Activated T-cell treated with anti-CD3 and anti-CD28 coated beads, Interleukin-2, amount 50 U/mL, for 48 hours (primary cell): ENCODE measurements at regions not wholly inside any gene's neighbourhood (a gene's known extent, or its start where the extent isn't known, plus 50 kb on each side); places are given as distances from the start of the nearest gene placed in this dataset.
A peak's percentile ranks its signal among the peaks of the same experiment; 100 is the strongest.

Experiments used
- DNase-seq, 2 experiments: peaks; one replicate each; pipeline ENCODE4 v3.0.0-alpha.2; 2020

- DNase-seq = no peak
Measured at GRCh38 chr13:50071379-50071778, 56.1 kb downstream of the KCNRG start.

- DNase-seq = no peak
Measured at GRCh38 chr13:50072676-50073075, 57.4 kb downstream of the KCNRG start.

DNA sequence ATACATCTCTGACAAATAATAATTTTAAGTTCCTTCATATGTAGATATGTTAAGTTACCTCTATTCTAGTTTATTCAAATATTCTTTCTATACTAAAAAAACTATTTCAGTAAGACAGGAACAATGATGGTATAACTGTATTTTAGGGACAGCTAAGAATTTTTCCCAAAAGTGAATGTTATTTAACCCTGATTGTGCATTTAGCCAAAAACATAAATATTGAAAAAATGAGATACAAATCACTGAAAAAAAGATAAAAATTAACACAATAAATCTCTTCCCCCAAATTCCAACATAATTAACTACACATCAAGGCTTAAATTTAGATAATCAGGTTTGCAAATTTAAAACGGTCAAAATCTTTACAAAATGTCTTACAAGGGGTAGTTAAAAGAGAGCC, 58.1 kb downstream of the KCNRG start:
- DNase-seq = no peak

GRCh38 chr13:50074843-50075242, 59.6 kb downstream of the KCNRG start:
- DNase-seq = no peak

- DNase-seq = no peak
Measured at GRCh38 chr13:50075619-50076097, 60.4 kb downstream of the KCNRG start.

DNA sequence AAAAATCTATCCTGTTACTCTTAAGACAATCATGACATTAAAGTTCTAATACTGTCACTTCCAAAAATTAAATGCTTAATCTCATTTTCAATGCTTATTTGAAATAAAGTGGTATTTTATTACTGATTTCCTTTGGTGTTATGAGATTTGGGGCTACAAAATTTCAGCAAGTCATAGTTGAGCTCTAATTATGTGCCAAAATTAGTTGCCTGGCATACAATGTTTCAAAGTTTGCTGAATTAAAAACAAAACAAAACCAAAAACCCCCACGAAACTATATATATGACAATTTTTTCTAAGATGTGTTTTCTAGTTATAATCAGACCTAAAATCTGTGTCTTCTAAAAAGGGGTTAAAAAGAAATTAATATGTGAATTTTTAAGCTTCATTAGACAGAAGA, 62.2 kb downstream of the KCNRG start:
- DNase-seq = no peak

DNA sequence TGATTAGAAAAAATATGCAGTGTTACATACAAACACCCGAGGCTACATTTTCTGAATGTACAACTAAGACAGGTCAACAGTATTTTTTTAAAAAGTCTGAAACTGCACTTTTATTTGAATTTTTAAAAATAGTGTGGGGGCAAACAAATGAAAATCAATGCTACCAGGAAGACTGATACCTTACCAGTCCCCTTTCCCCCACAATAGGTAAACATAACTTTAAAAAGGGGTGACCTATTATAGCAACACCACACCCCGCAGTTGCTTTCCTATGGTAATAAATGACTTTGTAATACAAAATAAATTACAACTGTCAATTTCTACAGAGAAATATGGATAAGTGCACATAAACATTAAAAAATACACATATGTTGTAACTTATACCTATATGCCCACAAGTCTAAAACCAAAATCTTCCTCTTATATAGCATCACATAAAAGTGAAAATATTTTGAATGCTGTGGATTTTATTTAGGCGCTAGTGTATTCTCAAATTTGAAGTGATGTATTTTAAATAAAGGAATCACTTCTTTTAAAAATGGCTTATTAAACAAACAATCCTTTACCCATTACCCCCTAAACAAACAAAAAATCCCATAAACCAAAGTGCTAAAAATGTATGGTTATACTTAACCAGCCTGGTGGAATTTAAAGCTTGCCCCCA, 63.1 kb downstream of the KCNRG start:
- no peak for DNase-seq

DNA sequence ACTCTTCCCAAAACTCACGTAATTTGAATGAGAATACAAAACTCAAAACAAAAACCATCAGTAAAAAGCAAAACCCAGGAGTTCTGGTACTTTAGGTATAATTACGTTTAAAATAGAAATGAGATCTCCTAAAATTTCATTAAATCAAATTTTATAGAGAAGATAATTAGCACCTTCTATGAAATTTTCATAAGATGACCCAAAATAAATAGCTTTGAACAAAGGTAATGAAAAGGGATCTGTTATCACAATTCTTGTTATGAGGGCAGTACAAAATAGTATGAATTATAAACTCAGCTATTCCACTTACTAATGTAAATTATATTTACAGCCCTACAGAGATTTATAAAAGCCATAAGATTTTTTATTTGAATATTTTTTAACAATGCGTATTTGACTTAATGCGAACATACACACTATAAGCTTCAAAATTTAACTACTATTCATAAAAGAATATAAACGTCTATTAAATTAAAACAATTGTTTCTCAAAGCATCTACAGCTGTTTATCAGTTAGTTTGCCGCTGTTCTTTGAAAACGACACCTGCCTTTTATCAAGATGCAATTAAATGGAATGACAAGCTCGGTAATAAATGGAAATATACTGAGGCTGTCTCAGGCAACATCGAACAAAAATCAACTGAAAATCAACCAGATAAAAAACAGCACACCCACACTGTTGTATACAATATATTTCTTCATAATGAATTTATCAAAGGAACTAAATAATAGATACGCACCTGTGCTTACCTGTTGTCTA, 63.8 kb downstream of the KCNRG start:
- DNase-seq = no peak

DNA sequence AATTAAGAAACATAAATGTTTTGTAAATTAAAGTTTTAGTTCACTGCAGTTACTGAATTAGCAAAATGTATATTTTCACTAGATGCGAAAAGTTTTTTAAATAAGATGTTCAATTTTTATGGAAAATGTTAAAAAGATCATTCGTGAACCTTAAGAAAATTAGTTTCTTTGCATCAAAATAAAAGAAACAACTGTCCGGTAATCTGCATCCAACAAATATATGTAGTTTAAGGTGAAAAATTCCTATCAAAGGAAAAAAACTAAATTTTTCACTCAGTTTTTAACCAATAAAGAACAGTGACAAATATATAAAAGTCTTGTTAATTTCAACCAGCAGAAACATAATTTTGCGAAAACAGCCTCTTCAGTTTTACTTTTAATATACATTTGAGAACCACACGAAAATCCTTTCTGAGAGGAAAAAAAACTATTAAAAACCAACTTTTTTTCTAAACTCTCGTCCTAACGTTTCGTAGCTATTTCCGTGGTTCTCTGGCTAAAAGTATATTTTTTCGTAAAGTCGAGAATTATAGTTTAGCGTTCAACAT, 64.5 kb downstream of the KCNRG start:
- DNase-seq = no peak

DNA sequence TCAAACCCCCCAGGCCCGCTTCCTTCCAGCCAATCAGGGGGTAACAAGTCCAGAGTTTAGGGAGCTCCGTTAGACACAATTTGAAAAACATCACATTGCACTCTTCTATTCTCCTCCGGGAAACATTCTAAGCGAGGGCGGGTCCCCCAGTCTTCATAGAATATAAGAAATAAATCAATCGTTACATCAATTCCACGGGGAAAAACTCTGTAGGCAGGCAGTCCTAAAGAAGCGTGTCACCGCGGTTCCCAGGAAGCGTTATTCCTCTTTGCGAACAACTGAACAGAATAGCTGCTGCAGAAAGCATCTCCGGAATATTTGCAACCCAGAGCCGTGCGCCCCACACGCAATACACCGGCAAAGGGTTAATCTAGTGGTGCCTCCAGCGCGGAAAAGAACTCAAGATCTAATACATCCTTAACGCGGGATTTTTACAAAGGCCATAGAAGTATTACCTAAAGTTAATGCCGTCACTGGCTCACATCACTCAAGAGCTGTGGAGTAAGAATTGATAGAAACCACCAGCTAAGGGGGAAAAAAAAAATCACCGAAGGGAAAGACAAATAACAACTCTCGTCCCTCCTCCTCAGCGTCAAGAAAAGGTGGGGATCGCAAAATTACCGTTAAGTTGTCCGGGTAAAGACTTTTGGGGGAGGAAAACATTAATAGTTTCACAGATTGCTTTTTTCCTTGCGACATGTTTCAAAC, 65.1 kb downstream of the KCNRG start:
- peak; percentile 53 for DNase-seq

DNA sequence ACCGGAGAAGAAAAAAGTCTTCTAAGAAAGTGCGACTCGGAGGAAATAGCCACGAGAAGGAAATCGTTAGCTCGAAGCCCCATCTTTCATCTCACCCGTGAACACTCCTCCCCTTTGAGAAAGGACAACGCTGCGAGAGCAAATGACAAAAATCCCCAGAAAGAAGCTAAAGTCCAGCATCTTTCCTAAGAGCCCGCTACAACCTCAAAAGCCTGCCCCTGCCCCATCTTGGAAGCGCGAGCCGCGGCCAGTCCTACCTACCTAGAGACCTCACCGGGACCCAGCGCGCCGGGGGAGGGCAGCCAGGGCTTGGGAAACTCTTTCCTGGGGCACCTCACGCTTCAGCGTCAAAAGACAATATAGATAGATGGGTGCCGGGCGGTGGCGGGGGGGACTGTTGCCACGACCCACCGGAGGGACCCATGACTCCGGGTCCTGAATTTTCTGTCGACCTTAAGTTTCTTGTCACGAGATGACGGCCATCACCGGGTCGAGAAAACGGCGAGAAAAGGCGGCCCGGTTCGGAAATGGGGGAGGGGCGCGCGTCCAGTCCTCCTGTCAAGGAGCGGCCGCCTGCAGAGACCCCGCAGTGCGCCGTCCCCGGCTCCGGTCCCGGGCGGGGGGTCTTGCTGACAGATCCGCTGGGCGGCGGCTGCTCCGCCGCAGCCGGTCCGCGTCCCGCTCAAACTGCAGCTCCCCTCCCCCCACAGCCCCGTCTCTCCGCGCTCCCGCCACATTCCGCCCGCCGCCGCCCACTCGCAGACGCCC, 65.9 kb downstream of the KCNRG start:
- peak; percentile 73 for DNase-seq

DNA sequence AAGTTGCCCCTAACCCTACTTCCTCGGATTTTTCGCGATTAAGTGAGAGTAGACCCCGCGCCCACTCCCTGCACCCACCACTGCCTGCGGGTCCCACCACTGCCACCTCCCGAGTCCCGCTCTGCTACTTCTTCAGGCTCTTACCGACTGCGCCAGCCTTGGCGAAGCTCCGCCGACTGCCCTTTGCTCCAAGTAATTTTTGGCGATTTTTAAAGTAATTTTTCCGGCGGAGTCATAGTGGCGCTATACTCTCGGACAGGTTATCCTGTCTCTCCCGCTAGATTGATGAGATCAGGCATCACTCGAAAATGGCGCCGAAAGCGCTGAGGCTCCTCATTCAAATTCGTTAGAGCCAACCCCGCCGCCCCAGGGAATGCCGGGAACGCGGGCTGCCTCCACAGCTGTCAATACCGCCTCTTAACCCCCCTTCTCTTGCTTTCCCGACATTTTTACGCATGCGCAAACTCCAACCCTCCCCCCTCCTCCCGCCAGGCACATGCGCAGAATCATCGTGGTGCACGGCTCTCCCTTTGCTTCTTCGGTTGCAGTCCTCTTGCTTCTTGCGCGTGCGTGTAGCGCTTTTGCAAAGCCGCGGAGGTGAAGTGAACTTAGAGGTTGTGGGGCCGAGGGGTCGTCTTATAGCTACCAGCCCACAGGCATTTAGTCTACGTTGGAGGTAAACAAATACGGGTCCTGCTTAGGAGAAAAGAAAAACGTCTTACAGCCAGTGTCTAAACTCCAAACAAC, 66.6 kb downstream of the KCNRG start:
- DNase-seq = peak; percentile 99

GRCh38 chr13:50082426-50083281, 67.4 kb downstream of the KCNRG start:
- DNase-seq = peak; percentile 84 to 85

DNA sequence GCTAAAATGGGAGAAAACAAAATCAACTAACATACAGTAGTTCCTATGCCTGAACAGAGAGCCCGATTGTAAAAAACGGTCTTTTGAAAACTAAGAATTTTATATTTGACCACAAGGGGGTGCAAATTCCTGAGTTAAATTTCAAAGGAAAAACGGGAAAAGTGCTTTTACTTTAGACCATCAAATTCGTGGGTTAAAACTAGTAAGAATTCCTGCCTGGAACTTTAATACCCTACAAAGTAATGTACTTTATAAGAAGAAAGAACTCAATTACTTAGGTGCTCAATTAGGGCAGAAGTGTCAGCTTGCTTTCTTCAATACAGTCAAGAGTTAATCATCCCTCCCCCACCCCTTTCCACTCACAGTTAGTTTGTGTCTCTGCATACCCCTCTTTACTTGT, 69.8 kb downstream of the KCNRG start:
- DNase-seq = no peak

DNA sequence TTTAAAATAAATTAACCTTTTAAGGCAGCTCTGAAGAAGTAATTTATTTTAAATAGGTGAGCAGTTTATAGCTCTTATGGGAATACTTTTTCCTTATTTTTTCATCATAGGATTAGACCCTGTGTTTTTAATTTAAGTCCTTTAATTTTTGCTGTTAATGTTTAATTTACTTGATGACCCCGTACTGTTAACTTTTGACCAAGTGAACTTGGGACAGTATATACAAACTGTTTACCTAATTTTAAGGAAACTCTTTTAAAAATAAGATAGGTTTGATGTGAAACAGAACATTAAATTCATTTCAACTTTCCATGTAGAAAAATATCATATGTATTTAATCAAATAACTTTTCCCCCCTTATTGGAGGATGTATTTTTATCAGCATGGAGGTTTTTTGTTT, 74.4 kb downstream of the KCNRG start:
- DNase-seq = no peak

GRCh38 chr13:50090211-50090610, 75.0 kb downstream of the KCNRG start:
- no peak for DNase-seq

DNA sequence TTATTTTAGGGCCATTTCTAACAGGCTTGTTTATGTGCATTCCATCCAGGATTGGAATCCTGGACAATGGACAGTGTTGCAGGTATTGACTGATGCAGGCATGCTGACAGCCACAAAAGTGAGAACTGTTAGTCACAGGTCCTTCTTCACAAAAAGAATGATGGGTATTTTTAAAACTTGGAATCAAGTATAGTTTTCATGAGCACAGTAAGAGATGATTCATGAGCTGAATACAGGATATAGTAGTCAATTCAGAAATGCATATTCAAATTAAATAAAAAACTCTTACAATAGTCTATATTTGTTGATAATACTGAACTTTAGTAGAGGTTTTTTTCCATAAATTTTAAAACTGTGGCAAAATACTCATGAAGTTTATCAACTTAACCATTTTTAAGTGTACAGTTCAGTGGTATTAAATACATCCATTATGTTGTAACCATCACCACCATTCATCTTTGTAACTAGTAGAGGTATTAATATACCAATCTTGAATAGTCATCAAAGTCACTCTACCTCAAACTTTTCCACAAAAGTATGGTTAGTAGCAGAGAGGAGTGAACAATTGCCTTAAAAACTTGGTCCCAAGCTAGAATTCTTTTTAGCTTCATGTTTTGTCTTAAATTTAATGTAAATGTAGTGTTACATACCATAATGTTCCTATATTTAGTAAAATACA, 79.5 kb downstream of the KCNRG start:
- DNase-seq = no peak

DNA sequence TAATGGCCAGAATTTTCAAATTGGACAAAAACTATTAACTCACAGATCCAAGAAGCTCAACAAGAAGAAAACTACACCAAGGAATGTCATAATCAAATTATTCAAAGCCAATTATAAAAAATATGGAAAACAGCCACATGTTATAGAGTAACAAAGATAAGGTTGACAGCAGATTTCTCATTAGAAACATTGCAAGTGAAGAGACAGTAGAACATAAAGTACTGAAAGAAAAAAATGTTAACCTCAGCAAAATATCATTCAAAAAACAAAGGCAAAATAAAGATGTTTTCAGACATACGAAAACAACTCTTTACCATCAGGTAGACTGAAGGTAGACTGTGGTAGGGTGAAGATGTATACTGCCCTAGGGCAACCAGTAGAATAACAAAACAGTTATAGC, 83.4 kb downstream of the KCNRG start:
- no peak for DNase-seq

GRCh38 chr13:50099473-50099872, 84.2 kb downstream of the KCNRG start:
- DNase-seq = no peak

- no peak for DNase-seq
Measured at GRCh38 chr13:50101590-50101989, 86.3 kb downstream of the KCNRG start.
